ENCODE measurements at regions not wholly inside any gene's neighbourhood (a gene's known extent, or its start where the extent isn't known, plus 50 kb on each side); places are given as distances from the start of the nearest gene placed in this dataset.

DNA sequence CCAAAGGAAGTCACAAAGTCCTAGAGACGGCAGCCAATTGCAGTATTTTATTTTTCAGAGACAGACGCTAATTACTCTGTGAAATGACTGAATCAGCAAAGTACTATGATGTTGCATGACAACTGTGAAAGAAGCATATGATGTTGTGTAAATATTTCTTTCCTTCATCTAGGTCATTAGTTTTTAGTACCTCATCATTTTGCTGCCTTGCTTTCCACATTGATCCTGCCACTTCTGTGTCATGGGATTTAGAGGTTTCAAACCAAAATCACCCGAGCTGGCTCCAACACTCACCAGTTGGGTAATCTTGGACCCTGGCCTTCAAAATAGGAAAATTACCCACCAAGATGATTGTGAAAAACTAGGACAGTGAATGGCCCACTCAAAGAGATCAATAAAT, 585.2 kb downstream of the ACTL7B start:
- TF ChIP-seq, protein P1, sequence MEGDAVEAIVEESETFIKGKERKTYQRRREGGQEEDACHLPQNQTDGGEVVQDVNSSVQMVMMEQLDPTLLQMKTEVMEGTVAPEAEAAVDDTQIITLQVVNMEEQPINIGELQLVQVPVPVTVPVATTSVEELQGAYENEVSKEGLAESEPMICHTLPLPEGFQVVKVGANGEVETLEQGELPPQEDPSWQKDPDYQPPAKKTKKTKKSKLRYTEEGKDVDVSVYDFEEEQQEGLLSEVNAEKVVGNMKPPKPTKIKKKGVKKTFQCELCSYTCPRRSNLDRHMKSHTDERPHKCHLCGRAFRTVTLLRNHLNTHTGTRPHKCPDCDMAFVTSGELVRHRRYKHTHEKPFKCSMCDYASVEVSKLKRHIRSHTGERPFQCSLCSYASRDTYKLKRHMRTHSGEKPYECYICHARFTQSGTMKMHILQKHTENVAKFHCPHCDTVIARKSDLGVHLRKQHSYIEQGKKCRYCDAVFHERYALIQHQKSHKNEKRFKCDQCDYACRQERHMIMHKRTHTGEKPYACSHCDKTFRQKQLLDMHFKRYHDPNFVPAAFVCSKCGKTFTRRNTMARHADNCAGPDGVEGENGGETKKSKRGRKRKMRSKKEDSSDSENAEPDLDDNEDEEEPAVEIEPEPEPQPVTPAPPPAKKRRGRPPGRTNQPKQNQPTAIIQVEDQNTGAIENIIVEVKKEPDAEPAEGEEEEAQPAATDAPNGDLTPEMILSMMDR (IDR thresholded peaks at IDR 0.05; ENCODE audit: borderline replicate concordance, control extremely low read depth, extremely low read depth, insufficient read depth, missing control alignments): no peak
- in situ Hi-C loops (cut with MboI; ENCODE audit: low sequenced_read_pairs, unreplicated experiment): loop anchor here (25.0 kb wide), 1 partner anchor 783 kb away; the partner anchor contains the start of gene KLF4
- DNase-seq (ENCODE audit: low spot score): no peak

DNA sequence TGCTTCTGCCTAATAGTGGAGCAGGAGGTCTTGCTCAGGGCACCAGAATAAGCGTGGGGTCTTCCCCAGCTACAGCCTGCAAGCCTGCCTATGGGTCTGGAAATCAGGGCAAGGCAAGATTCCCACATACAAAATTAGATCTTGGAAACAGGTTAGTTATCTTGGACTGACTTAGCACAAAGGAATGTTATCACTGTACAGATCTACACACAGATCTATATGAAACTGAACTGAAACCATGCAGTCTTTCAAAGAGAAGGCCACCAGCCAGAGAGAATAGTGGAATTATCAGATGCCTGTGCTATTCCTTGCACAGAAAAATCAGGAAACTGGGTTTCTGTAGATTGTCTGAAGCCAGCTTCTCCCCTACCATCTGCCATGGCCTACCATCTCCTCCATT, 585.7 kb downstream of the ACTL7B start:
- TF ChIP-seq, protein P1 (IDR thresholded peaks at IDR 0.05; ENCODE audit: borderline replicate concordance, control extremely low read depth, extremely low read depth, insufficient read depth, missing control alignments): no peak
- no peak for DNase-seq (ENCODE audit: low spot score)
- in situ Hi-C loops (cut with MboI; ENCODE audit: low sequenced_read_pairs, unreplicated experiment): loop anchor here (25.0 kb wide), 1 partner anchor 783 kb away; the partner anchor contains the start of gene KLF4

DNA sequence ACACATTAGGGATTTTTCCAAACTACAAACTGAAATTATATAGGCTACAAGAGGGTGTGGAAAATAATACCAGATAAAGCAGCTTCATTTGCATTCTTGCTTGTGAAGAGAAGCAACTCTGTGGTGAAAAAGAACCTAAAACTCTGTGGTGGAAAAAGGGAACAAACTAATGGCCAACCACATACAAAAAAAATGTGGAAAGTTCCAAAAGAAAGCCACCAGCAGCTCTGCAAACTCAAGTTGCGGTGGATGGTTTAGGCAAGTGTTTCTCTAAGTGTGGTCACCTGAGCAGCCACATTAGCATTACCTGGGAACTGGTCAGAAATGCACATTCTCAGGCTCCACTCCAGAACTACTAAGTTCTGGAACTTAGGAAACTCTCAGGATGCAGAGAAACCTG, 586.4 kb downstream of the ACTL7B start:
- no peak for DNase-seq (ENCODE audit: low spot score)
- TF ChIP-seq, protein P1 (IDR thresholded peaks at IDR 0.05; ENCODE audit: borderline replicate concordance, control extremely low read depth, extremely low read depth, insufficient read depth, missing control alignments): no peak
- in situ Hi-C loops (cut with MboI; ENCODE audit: low sequenced_read_pairs, unreplicated experiment): loop anchor here (25.0 kb wide), 1 partner anchor 782 kb away; the partner anchor contains the start of gene KLF4

DNA sequence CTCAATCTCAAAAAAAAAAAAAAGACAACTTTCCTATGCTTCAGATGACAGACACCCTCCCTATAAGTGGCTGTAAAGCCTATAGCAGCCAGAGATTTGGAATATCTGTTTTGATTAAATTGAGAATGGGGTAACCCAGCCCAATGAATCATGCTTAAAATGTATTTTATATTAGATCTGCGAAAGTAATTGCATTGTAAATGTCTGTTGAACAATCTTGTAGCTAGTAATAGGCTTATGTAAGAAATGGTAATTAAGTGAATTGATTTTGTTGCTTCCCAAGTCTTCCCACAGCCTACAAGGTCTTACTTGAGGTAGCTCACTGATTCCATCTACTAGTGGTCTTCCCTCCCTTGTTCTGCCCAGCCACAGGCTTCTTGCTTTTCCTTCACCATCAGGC, 590.7 kb downstream of the ACTL7B start:
- in situ Hi-C loops (cut with MboI; ENCODE audit: low sequenced_read_pairs, unreplicated experiment): loop anchor here (25.0 kb wide), 1 partner anchor 778 kb away; the partner anchor contains the start of gene KLF4
- TF ChIP-seq, protein P1 (IDR thresholded peaks at IDR 0.05; ENCODE audit: borderline replicate concordance, control extremely low read depth, extremely low read depth, insufficient read depth, missing control alignments): no peak
- DNase-seq (ENCODE audit: low spot score): no peak

DNA sequence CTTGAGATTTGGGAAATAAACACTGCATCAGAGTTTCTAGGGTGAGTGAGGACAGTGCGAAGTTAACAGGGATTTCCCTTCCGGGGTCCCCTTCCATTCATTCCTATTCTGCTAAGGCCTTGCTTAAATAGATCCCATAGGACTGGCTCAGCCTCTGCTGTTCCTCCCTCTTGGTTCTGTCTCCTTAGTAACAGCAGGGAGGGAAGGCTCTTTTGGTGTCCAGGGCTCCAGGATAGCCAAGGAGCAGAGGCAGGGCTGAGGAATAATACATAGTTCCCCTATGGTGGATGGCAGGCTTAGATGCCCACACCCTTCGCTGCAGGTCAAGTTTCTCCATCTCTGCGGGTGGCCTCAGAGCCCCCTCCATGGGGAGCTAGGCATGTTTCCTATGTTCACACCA, 591.7 kb downstream of the ACTL7B start:
- DNase-seq (ENCODE audit: low spot score): no peak
- in situ Hi-C loops (cut with MboI; ENCODE audit: low sequenced_read_pairs, unreplicated experiment): loop anchor here (25.0 kb wide), 1 partner anchor 777 kb away; the partner anchor contains the start of gene KLF4
- TF ChIP-seq, protein P1 (IDR thresholded peaks at IDR 0.05; ENCODE audit: borderline replicate concordance, control extremely low read depth, extremely low read depth, insufficient read depth, missing control alignments): no peak

DNA sequence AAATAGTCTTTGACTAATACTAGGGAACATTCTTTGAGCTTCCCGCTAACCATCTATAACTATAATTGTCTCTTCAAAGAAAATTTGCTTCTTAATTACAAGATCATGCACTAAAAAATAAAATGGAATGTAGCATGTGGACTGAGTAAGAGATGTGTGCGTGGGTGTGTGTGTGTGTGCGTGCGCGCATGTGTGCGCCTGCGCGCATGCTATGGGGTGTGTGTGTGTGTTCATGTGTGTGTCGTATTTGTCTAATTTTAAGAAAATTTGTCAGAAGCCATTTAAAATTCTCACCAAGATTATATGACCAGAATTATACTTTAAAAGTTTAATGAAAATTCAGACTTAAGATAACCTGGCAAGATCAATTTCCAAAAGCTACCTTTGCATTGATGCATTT, 593.0 kb downstream of the ACTL7B start:
- in situ Hi-C loops (cut with MboI; ENCODE audit: low sequenced_read_pairs, unreplicated experiment): loop anchor here (25.0 kb wide), 1 partner anchor 776 kb away; the partner anchor contains the start of gene KLF4
- DNase-seq (ENCODE audit: low spot score): no peak
- TF ChIP-seq, protein P1 (IDR thresholded peaks at IDR 0.05; ENCODE audit: borderline replicate concordance, control extremely low read depth, extremely low read depth, insufficient read depth, missing control alignments): no peak
